ENCODE measurements at regions not wholly inside any gene's neighbourhood (a gene's known extent, or its start where the extent isn't known, plus 50 kb on each side); places are given as distances from the start of the nearest gene placed in this dataset.
A peak's percentile ranks its signal among the peaks of the same experiment; 100 is the strongest.

DNA sequence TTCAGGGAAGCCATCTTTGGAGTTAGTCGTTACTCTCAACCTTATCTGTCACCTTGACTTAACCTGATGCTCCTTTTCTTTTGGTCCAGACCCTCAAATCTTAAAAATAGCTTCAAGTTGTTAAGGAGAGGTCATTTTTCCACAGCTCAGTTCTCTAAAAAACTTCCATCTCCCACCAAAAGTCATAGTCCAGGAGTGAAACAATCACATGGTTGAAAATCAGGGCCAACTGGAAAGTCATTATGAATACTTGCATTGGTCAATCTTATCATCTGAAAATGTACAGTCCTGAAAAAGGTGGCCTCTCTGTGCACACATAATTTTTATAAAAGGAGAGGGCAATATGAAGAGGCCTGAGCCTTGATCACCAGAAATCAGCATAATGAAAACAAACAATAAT is 195.7 kb downstream of the BCAS1 start:
- Histone ChIP-seq H3K27me3 (ENCODE audit: control insufficient read depth in 1 of 2, insufficient read depth in 2 of 2, low read length in 1 of 2) (no peaks in the 10 kb centered on the region), H3K36me3 (ENCODE audit: control insufficient read depth in 1 of 2, insufficient read depth in 2 of 2, low read length in 1 of 2) (no peaks in the 10 kb centered on the region), H3K4me1 (ENCODE audit: control insufficient read depth in 1 of 2, insufficient read depth in 2 of 2, low read length in 2 of 2) (no peaks in the 10 kb centered on the region), H3K27ac (ENCODE audit: low read depth in 1 of 2, low read length in 2 of 2) (no peak overlapping the region), H3K9me3 (ENCODE audit: control insufficient read depth, low read length) (no peaks in the 10 kb centered on the region), H3K4me3 (ENCODE audit: low read length in 2 of 2) (no peak overlapping the region)
- DNase-seq = no peak
- no peak for ATAC-seq (ENCODE audit: low FRiP score)
- 92 to 100% methylated on average over 1 of the region's 1 CpG for WGBS, 2 donors
- intact Hi-C loops (cut with DNase I) = loop anchor here in 1 of 2 donors (5.0 kb wide), 2 partner anchors 38 to 297 kb away; no protein-coding TSS in a partner anchor

DNA sequence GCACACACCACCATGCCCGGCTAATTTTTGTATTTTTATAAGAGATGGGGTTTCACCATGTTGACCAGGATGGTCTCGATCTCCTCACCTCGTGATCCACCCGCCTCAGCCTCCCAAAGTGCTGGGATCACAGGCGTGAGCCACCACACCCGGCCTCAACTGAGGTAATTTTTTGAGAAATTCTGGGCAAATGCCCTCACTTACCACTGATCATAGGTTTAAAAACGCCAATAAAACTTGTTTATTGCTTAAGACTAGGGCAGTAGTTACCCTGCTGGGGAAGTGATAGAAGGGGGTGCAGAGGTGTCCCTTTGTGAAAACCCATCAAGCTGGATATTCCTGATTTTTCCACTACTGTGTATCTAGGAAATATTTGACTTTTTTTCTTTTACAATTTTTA is 196.3 kb downstream of the BCAS1 start:
- no peaks in the 10 kb centered on the region for H3K36me3 ChIP-seq (ENCODE audit: control insufficient read depth in 1 of 2, insufficient read depth in 2 of 2, low read length in 1 of 2)
- WGBS, 2 donors = 95 to 96% methylated on average over 7 of the region's 7 CpGs
- no peaks in the 10 kb centered on the region for H3K4me1 ChIP-seq (ENCODE audit: control insufficient read depth in 1 of 2, insufficient read depth in 2 of 2, low read length in 2 of 2)
- H3K27ac ChIP-seq (ENCODE audit: low read depth in 1 of 2, low read length in 2 of 2) = no peak overlapping the region
- ATAC-seq (ENCODE audit: low FRiP score) (no peak), DNase-seq (no peak)
- no peak overlapping the region for H3K4me3 ChIP-seq (ENCODE audit: low read length in 2 of 2)
- intact Hi-C loops (cut with DNase I) = loop anchor here in 1 of 2 donors (5.0 kb wide), 2 partner anchors 38 to 297 kb away; no protein-coding TSS in a partner anchor
- no peaks in the 10 kb centered on the region for H3K9me3 ChIP-seq (ENCODE audit: control insufficient read depth, low read length)
- H3K27me3 ChIP-seq (ENCODE audit: control insufficient read depth in 1 of 2, insufficient read depth in 2 of 2, low read length in 1 of 2) = no peaks in the 10 kb centered on the region

DNA sequence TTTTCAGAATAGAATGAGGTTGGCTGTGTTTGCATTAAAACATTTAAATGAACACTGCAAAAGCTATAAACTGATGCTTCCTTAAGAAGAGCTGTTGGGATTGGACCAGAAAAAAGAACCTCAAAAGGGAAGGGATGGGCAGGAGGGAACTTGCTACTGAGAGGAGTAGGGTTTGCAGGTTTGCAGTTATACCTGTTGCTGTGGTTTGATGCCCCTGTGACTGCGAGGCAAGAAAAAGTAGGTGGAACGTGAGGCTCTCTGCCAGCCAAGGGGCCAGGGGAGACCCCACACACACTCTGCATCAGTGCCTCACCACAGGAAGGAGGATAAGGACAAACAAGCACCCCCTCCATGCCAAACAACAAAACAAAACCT is 197.2 kb downstream of the BCAS1 start:
- 61 to 69% methylated on average over 2 of the region's 2 CpGs for WGBS, 2 donors
- H3K4me1 ChIP-seq (ENCODE audit: control insufficient read depth in 1 of 2, insufficient read depth in 2 of 2, low read length in 2 of 2) = no peaks in the 10 kb centered on the region
- no peak overlapping the region for H3K27ac ChIP-seq (ENCODE audit: low read depth in 1 of 2, low read length in 2 of 2)
- no peak overlapping the region for H3K4me3 ChIP-seq (ENCODE audit: low read length in 2 of 2)
- DNase-seq (no peak), ATAC-seq (ENCODE audit: low FRiP score) (no peak)
- no peaks in the 10 kb centered on the region for H3K9me3 ChIP-seq (ENCODE audit: control insufficient read depth, low read length)
- intact Hi-C loops (cut with DNase I) = loop anchor here in 1 of 2 donors (5.0 kb wide), 2 partner anchors 39 to 296 kb away; no protein-coding TSS in a partner anchor
- no peaks in the 10 kb centered on the region for H3K36me3 ChIP-seq (ENCODE audit: control insufficient read depth in 1 of 2, insufficient read depth in 2 of 2, low read length in 1 of 2)
- H3K27me3 ChIP-seq (ENCODE audit: control insufficient read depth in 1 of 2, insufficient read depth in 2 of 2, low read length in 1 of 2) = no peaks in the 10 kb centered on the region

DNA sequence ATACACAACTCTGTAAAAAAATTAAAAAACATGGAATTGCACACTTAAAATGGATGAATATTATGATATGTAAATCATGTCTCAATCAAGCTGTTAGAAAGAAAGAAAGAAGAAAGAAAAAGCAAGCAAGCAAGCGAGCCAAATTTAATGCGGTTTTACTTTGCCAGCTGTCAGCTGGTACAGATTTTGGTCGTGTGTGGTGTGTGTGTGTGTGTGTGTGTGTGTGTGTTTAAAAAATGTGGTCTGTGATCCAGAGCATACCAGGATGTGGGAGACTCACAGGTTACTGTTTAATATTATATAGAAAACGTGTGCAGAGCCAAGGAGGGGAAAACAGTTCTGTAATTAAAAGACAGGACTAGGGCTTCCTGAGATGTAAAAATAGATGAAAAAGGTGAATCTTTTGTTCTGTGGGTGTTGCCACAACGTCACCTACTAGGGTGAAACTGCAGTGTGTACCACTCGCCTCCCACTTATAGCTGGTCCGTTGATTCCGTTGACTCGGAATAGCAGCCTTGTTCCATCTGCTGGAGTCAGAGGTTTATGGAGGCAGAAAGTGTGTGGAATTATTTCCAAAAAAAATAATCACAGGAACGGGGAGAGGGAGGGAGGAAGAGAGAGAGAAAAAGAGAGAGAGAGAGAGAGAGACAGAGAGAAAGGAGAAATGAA is 197.7 kb downstream of the BCAS1 start:
- DNase-seq (no peak), ATAC-seq (ENCODE audit: low FRiP score) (no peak)
- WGBS, 2 donors = 5 to 10% methylated on average over 10 of the region's 10 CpGs
- Histone ChIP-seq H3K4me1 (ENCODE audit: control insufficient read depth in 1 of 2, insufficient read depth in 2 of 2, low read length in 2 of 2) (no peaks in the 10 kb centered on the region), H3K4me3 (ENCODE audit: low read length in 2 of 2) (no peak overlapping the region), H3K27me3 (ENCODE audit: control insufficient read depth in 1 of 2, insufficient read depth in 2 of 2, low read length in 1 of 2) (no peaks in the 10 kb centered on the region), H3K36me3 (ENCODE audit: control insufficient read depth in 1 of 2, insufficient read depth in 2 of 2, low read length in 1 of 2) (no peaks in the 10 kb centered on the region), H3K9me3 (ENCODE audit: control insufficient read depth, low read length) (no peaks in the 10 kb centered on the region), H3K27ac (ENCODE audit: low read depth in 1 of 2, low read length in 2 of 2) (no peak overlapping the region)
- intact Hi-C loops (cut with DNase I) = loop anchor here in 1 of 2 donors (5.0 kb wide), 2 partner anchors 40 to 295 kb away; no protein-coding TSS in a partner anchor

DNA sequence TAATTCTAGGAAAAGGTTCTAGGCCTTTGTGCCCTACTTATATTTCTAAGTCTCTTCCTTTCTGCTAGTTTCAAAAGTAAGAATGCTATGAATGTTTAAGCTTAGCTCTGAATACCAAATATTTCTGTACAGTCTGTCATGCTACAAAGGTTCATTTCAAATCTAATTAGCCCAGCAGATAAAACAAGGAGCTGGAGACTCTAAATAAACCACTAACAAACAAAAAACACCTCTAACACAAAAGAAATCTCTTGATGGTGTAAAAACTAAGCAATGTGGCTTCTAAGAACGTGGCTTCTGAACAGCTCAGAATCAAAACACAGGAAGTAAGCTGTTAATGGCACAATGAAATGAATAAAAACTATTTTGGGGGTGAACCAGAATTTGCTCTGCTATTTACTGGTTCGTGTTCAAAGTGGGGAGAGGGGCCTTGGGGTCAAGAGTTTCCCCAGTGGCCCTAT is 198.3 kb downstream of the BCAS1 start:
- no peak for ATAC-seq (ENCODE audit: low FRiP score)
- intact Hi-C loops (cut with DNase I) = loop anchor here in 1 of 2 donors (5.0 kb wide), 2 partner anchors 40 to 295 kb away; no protein-coding TSS in a partner anchor
- no peak for DNase-seq
- no peaks in the 10 kb centered on the region for H3K27me3 ChIP-seq (ENCODE audit: control insufficient read depth in 1 of 2, insufficient read depth in 2 of 2, low read length in 1 of 2)
- WGBS, 2 donors = 24 to 33% methylated on average over 2 of the region's 2 CpGs
- no peak overlapping the region for H3K4me3 ChIP-seq (ENCODE audit: low read length in 2 of 2)
- H3K27ac ChIP-seq (ENCODE audit: low read depth in 1 of 2, low read length in 2 of 2) = no peak overlapping the region
- no peaks in the 10 kb centered on the region for H3K4me1 ChIP-seq (ENCODE audit: control insufficient read depth in 1 of 2, insufficient read depth in 2 of 2, low read length in 2 of 2)
- no peaks in the 10 kb centered on the region for H3K9me3 ChIP-seq (ENCODE audit: control insufficient read depth, low read length)
- H3K36me3 ChIP-seq (ENCODE audit: control insufficient read depth in 1 of 2, insufficient read depth in 2 of 2, low read length in 1 of 2) = no peaks in the 10 kb centered on the region

DNA sequence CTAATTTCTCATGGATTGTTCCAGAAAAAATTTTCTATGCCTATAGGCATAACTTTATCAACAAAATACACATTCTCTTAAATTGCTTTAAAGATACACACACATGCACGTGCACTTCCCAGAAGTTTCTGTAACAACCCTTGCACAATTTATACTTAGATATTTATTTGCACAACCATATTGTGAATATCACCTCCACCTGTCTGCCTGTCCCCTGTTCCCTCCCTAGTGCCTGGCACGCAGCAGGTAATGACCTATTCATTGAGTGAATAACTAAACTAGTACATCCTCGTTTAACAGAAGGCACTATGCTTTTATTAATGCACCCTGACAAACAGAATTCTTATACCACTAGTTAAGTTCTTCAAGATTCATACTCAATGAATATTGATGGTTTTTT is 198.9 kb downstream of the BCAS1 start:
- Histone ChIP-seq H3K27ac (ENCODE audit: low read depth in 1 of 2, low read length in 2 of 2) (no peak overlapping the region), H3K9me3 (ENCODE audit: control insufficient read depth, low read length) (no peaks in the 10 kb centered on the region), H3K36me3 (ENCODE audit: control insufficient read depth in 1 of 2, insufficient read depth in 2 of 2, low read length in 1 of 2) (no peaks in the 10 kb centered on the region), H3K4me1 (ENCODE audit: control insufficient read depth in 1 of 2, insufficient read depth in 2 of 2, low read length in 2 of 2) (no peaks in the 10 kb centered on the region), H3K4me3 (ENCODE audit: low read length in 2 of 2) (no peak overlapping the region), H3K27me3 (ENCODE audit: control insufficient read depth in 1 of 2, insufficient read depth in 2 of 2, low read length in 1 of 2) (no peaks in the 10 kb centered on the region)
- intact Hi-C loops (cut with DNase I) = loop anchor here (2.0 to 5.0 kb wide), 3 partner anchors 41 to 294 kb away; no protein-coding TSS in a partner anchor
- no peak for DNase-seq
- 89 to 93% methylated on average over 3 of the region's 3 CpGs for WGBS, 2 donors
- no peak for ATAC-seq (ENCODE audit: low FRiP score)

DNA sequence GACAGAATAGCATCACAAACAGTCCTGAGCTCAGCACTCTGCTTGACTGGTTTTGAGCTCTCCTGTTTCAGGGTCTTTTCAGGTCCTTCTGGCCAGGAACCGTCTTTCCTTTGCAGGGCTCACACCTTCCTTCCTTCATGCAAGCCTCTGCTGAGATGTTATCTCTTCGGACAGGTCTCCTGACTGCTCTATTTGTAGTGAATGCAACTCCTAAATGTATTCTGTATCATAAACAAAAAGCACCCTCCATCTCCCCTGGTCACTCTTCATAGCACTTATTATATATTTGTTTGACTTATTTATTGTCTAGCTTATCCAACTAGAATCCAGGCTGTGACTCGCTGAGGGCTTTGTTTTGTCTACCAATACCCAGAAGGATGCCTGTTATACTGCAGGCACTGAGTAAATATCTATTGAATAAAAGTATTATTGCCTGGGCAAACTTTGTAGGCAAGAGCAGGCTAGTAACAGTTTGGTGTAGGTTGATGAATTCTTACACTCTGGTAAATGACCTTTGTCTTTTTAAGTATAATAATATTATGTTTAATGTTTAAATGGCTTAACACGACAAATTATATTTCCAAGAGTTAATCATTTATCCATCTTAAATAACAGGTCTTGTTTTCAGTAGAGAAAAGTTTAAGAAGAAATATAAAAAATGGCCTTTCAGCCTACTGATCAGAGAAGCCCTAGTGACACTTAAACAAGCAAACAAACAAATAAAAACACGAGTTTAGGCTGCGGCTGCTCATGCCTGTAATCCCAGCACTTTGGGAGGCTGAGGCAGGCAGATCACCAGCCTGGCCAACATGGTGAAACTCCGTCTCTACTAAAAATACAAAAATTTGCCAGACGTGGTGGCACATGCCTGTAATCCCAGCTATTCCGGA is 199.7 kb downstream of the BCAS1 start:
- no peak overlapping the region for H3K27ac ChIP-seq (ENCODE audit: low read depth in 1 of 2, low read length in 2 of 2)
- H3K9me3 ChIP-seq (ENCODE audit: control insufficient read depth, low read length) = no peaks in the 10 kb centered on the region
- H3K36me3 ChIP-seq (ENCODE audit: control insufficient read depth in 1 of 2, insufficient read depth in 2 of 2, low read length in 1 of 2) = no peaks in the 10 kb centered on the region
- no peaks in the 10 kb centered on the region for H3K27me3 ChIP-seq (ENCODE audit: control insufficient read depth in 1 of 2, insufficient read depth in 2 of 2, low read length in 1 of 2)
- DNase-seq (no peak), ATAC-seq (ENCODE audit: low FRiP score) (no peak)
- H3K4me1 ChIP-seq (ENCODE audit: control insufficient read depth in 1 of 2, insufficient read depth in 2 of 2, low read length in 2 of 2) = no peaks in the 10 kb centered on the region
- WGBS, 2 donors = 71 to 83% methylated on average over 9 of the region's 9 CpGs
- intact Hi-C loops (cut with DNase I) = loop anchor here (2.0 to 5.0 kb wide), 3 partner anchors 42 to 293 kb away; no protein-coding TSS in a partner anchor
- H3K4me3 ChIP-seq (ENCODE audit: low read length in 2 of 2) = no peak overlapping the region

DNA sequence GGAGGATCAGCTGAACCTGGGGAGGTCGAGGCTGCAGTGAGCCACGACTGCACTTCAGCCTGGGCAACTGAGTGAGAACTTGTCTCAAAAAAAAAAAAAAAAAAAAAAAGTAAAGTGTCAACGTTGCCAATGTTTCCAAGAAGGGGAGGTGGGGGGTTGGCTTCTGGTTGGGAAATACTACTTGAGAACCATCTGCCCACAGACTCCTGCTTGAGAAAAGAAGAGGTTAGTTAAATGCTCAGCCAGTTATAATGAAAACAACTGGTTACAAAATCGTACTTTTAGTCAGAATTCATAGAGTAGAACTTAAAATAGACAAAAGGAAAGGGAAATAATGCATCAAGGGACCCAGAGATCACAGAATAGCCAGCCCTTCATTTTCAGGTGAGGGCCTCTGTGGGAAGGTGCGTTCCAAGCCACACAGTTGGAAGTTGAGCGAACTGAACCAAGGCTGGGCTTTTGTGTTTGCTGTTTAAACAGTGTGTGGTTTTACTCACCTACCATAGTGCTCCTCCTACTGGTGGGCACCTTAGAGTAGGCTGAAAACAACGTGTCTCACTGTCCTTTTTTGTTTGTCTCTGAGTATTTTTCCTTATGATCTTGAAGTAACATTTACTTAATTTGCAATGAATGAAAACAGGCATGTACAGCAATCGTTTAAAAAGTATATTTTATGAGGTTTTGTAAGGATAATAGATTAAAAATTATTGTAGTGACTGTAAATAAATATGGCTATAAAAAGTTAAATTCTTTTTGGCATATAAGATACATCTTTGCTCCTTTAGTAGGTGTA is 200.7 kb downstream of the BCAS1 start:
- H3K27ac ChIP-seq (ENCODE audit: low read depth in 1 of 2, low read length in 2 of 2) = no peak overlapping the region
- no peaks in the 10 kb centered on the region for H3K36me3 ChIP-seq (ENCODE audit: control insufficient read depth in 1 of 2, insufficient read depth in 2 of 2, low read length in 1 of 2)
- no peaks in the 10 kb centered on the region for H3K27me3 ChIP-seq (ENCODE audit: control insufficient read depth in 1 of 2, insufficient read depth in 2 of 2, low read length in 1 of 2)
- no peaks in the 10 kb centered on the region for H3K9me3 ChIP-seq (ENCODE audit: control insufficient read depth, low read length)
- ATAC-seq (ENCODE audit: low FRiP score) (peak; percentile 88), DNase-seq (peak in 1 of 2 donors; percentile 58)
- WGBS, 2 donors = 28 to 34% methylated on average over 8 of the region's 8 CpGs
- H3K4me1 ChIP-seq (ENCODE audit: control insufficient read depth in 1 of 2, insufficient read depth in 2 of 2, low read length in 2 of 2) = no peaks in the 10 kb centered on the region
- no peak overlapping the region for H3K4me3 ChIP-seq (ENCODE audit: low read length in 2 of 2)
- intact Hi-C loops (cut with DNase I) = loop anchor here (2.0 to 10.0 kb wide), 4 partner anchors 43 to 292 kb away; no protein-coding TSS in a partner anchor

Measured in aorta (tissue), 5 donors.